ENCODE measurements at regions not wholly inside any gene's neighbourhood (a gene's known extent, or its start where the extent isn't known, plus 50 kb on each side); places are given as distances from the start of the nearest gene placed in this dataset.

GRCh38 chrX:74085642-74086236 lies 218.2 kb upstream of the ZCCHC13 start (continued):
- TF ChIP-seq ZBTB38 (CRISPR knock-in tag; IDR thresholded peaks at IDR 0.05) (no peak), JUN (CRISPR knock-in tag; IDR thresholded peaks at IDR 0.05) (no peak), RBAK (CRISPR knock-in tag; IDR thresholded peaks at IDR 0.05) (no peak), ZFAT (CRISPR knock-in tag; conservative IDR thresholded peaks at IDR 0.05) (no peak), HMGXB3 (CRISPR knock-in tag; IDR thresholded peaks at IDR 0.05; ENCODE audit: borderline replicate concordance) (no peak), NFE2L1 (CRISPR knock-in tag; IDR thresholded peaks at IDR 0.05; ENCODE audit: borderline replicate concordance) (no peak), RERE (CRISPR knock-in tag; IDR thresholded peaks at IDR 0.05; ENCODE audit: low read depth) (no peak), SAFB2 (CRISPR knock-in tag; IDR thresholded peaks at IDR 0.05; ENCODE audit: borderline replicate concordance, low read depth) (no peak), NAIF1 (CRISPR knock-in tag; IDR thresholded peaks at IDR 0.05; ENCODE audit: borderline replicate concordance) (no peak), ZBTB14 (CRISPR knock-in tag; IDR thresholded peaks at IDR 0.05) (no peak), ZFY (CRISPR knock-in tag; IDR thresholded peaks at IDR 0.05) (no peak; the same call in 1 of the 2 replicates), ZNF746 (CRISPR knock-in tag; IDR thresholded peaks at IDR 0.05) (no peak), ZNF225 (CRISPR knock-in tag; IDR thresholded peaks at IDR 0.05) (no peak), SNAPC5 (CRISPR knock-in tag; IDR thresholded peaks at IDR 0.05; ENCODE audit: borderline replicate concordance) (no peak), RARG (CRISPR knock-in tag; IDR thresholded peaks at IDR 0.05; ENCODE audit: low read depth) (no peak), PCBP1 (IDR thresholded peaks at IDR 0.05; ENCODE audit: borderline replicate concordance, low read depth, low read length) (no peak), PBX2 (CRISPR knock-in tag; IDR thresholded peaks at IDR 0.05) (no peak), LCORL (IDR thresholded peaks at IDR 0.05) (no peak), LCORL (CRISPR knock-in tag; IDR thresholded peaks at IDR 0.05) (0 out of 2 replicates have a peak, but pooled peaks have one; percentile 28)
